HFFc6 (cell line): ENCODE measurements at regions not wholly inside any gene's neighbourhood (a gene's known extent, or its start where the extent isn't known, plus 50 kb on each side); places are given as distances from the start of the nearest gene placed in this dataset.

ENCODE experiments used
- DNase-seq: peaks from one replicate; pipeline ENCODE4 v3.0.0-alpha.2; 2018
- H3K27ac Mint-ChIP-seq: 2 replicates; pipeline ENCODE4 v1.8.0; 2020; ENCODE audit warnings: mild to moderate bottlenecking, mixed read lengths
- H3K27me3 Mint-ChIP-seq: 2 replicates; pipeline ENCODE4 v1.8.0; 2021; ENCODE audit warnings: mild to moderate bottlenecking, moderate library complexity, mixed read lengths; ENCODE audit not compliant: insufficient read depth
- H3K36me3 Mint-ChIP-seq: 2 replicates; pipeline ENCODE4 v1.8.0; 2021; ENCODE audit warnings: low read depth, mixed read lengths
- H3K4me1 Mint-ChIP-seq: 2 replicates; pipeline ENCODE4 v1.8.0; 2020; ENCODE audit warnings: low read depth, mixed read lengths
- H3K4me3 Mint-ChIP-seq: 2 replicates; pipeline ENCODE4 v1.8.0; 2020; ENCODE audit warnings: mild to moderate bottlenecking, moderate library complexity, mixed read lengths
- H3K9me3 Mint-ChIP-seq: 2 replicates; pipeline ENCODE4 v1.8.0; 2020; ENCODE audit warnings: mild to moderate bottlenecking, mixed read lengths
- CTCF ChIP-seq: fragments of 200-600 bp; sonication (generic); IDR thresholded peaks from 2 replicates; pipeline ENCODE4 v1.5.0; 2021; ENCODE audit warnings: antibody characterized with exemption, mild to moderate bottlenecking

DNA sequence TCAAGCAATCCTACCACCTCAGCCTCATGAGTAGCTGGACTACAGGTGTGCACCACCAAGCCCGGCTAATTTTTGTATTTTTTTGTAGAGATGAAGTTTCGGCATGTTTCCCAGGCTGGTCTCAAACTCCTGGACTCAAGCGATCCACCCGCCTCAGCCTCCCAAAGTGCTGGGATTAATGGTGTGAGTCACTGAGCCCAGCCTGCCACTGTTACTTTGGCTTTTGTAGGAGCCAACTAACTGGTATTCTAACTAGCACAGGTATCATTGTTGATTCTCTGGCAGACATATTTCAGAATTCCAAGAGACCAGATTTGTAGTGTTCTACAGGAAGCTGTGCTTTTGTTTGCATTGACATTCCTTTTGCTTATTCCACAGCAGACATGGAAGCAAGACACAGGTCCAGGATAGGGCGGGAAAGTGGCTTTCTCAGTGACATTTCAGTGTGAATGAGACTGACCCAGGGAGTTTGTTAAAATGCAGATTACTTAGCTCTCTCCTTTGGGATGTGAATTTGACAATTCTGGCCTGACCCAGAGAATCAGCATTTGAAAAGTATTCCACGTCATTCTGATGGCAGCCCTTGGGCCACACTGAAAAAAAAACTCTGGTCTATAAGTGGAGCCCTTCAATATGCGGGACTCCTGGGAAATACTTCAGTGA lies 52.2 kb upstream of the PAX6 start:
- Mint-ChIP-seq H3K9me3 (no peaks in the 10 kb centered on the region; the same call in 1 of the 2 replicates), H3K4me1 (no peaks in the 10 kb centered on the region), H3K4me3 (no peak overlapping the region), H3K27me3 (peaks cover 19% of the 10 kb centered on the region), H3K27ac (no peak overlapping the region), H3K36me3 (no peaks in the 10 kb centered on the region)
- no peak for DNase-seq
- no peak for TF ChIP-seq CTCF

GRCh38 chr11:31861011-31861410 lies 49.9 kb upstream of the PAX6 start:
- Mint-ChIP-seq H3K9me3 (no peaks in the 10 kb centered on the region), H3K27ac (no peak overlapping the region), H3K27me3 (peaks cover 18% of the 10 kb centered on the region), H3K36me3 (no peaks in the 10 kb centered on the region), H3K4me3 (no peak overlapping the region), H3K4me1 (no peaks in the 10 kb centered on the region)
- DNase-seq = no peak
- TF ChIP-seq CTCF = no peak
